IMR-90 (cell line): ENCODE measurements at regions not wholly inside any gene's neighbourhood (a gene's known extent, or its start where the extent isn't known, plus 50 kb on each side); places are given as distances from the start of the nearest gene placed in this dataset.

Experiments
- CEBPB ChIP-seq: IDR thresholded peaks from 2 replicates; pipeline ENCODE4 v1.6.1; 2012; ENCODE audit warnings: low read depth, low read length, improper control_type of control experiment
- CTCF ChIP-seq: conservative IDR thresholded peaks from 2 replicates; pipeline ENCODE4 v1.5.1; 2012; ENCODE audit warnings: mild to moderate bottlenecking, low read depth, low read length, improper control_type of control experiment
- FOS ChIP-seq: fragments of 150-350 bp; IDR thresholded peaks from 2 replicates; pipeline ENCODE4 v1.6.1; 2016; ENCODE audit warnings: low read depth, low read length
- POLR2A ChIP-seq: IDR thresholded peaks from 2 replicates; pipeline ENCODE4 v1.6.1; 2012; ENCODE audit warnings: mild to moderate bottlenecking, low read depth, low read length
- RAD21 ChIP-seq: IDR thresholded peaks from 2 replicates; pipeline ENCODE4 v1.6.1; 2012; ENCODE audit warnings: low read length, improper control_type of control experiment
- SMC3 ChIP-seq: fragments of 150-350 bp; IDR thresholded peaks from 2 replicates; pipeline ENCODE4 v1.6.1; 2016; ENCODE audit warnings: low read depth, mild to moderate bottlenecking, antibody characterized with exemption, low read length, moderate library complexity

- no peak for TF ChIP-seq FOS
- no peak for TF ChIP-seq CTCF
- TF ChIP-seq SMC3 = no peak
- no peak for TF ChIP-seq POLR2A
- no peak for TF ChIP-seq RAD21
- no peak for TF ChIP-seq CEBPB
Observed at GRCh38 chr12:53887881-53888280, 50.8 kb upstream of the HOXC13 start.
